GM10248 (cell line): ENCODE measurements at regions not wholly inside any gene's neighbourhood (a gene's known extent, or its start where the extent isn't known, plus 50 kb on each side); places are given as distances from the start of the nearest gene placed in this dataset.

Experiments used
- CTCF ChIA-PET: fragments of 300-600 bp; sonication (Branson Sonifier 250); formaldehyde crosslinking; extraction: SDS; loops from one replicate; lab custom pipeline; 2021; ENCODE audit warnings: antibody characterized with exemption; lab: Yijun Ruan, JAX
- POLR2A ChIA-PET: fragments of 350-650 bp; sonication (Branson Sonifier 250); formaldehyde crosslinking; extraction: SDS; loops from one replicate; lab custom pipeline; 2020; ENCODE audit warnings: antibody characterized with exemption; lab: Yijun Ruan, JAX
- DNase-seq: peaks from one replicate; pipeline ENCODE4 v3.0.0; 2012; ENCODE audit errors: extremely low spot score
- TF ChIP-seq, protein P1 (sequence below): IDR thresholded peaks from 2 replicates; pipeline ENCODE4 v1.5.1; 2012; ENCODE audit warnings: mild to moderate bottlenecking, low read depth; ENCODE audit errors: extremely low read depth, missing control alignments, control extremely low read depth

DNA sequence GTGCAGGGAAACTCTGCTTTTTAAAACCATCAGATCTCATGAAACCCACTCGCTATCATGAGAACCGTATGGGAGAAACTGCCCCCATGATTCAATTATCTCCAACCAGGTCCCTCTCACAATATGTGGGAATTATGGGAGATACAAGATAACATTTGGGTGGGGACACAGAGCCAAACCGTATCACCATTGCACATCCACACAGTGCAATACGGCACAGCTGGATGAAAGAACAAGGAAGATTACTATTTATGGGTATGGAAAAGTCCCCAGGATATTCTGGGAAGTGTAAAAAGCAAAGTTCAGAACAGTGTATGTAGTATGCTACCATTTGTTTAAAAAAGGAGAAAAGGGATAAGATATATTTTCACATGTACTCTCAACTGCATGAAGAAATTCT lies 290.1 kb downstream of the PIK3C3 start:
- TF ChIP-seq, protein P1, sequence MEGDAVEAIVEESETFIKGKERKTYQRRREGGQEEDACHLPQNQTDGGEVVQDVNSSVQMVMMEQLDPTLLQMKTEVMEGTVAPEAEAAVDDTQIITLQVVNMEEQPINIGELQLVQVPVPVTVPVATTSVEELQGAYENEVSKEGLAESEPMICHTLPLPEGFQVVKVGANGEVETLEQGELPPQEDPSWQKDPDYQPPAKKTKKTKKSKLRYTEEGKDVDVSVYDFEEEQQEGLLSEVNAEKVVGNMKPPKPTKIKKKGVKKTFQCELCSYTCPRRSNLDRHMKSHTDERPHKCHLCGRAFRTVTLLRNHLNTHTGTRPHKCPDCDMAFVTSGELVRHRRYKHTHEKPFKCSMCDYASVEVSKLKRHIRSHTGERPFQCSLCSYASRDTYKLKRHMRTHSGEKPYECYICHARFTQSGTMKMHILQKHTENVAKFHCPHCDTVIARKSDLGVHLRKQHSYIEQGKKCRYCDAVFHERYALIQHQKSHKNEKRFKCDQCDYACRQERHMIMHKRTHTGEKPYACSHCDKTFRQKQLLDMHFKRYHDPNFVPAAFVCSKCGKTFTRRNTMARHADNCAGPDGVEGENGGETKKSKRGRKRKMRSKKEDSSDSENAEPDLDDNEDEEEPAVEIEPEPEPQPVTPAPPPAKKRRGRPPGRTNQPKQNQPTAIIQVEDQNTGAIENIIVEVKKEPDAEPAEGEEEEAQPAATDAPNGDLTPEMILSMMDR = no peak
- CTCF ChIA-PET = interaction anchor here (1.2 kb wide), 1 partner anchor 15 kb away, joined by 3 read pairs; no protein-coding TSS in a partner anchor
- POLR2A ChIA-PET = no interaction called here
- DNase-seq = no peak

DNA sequence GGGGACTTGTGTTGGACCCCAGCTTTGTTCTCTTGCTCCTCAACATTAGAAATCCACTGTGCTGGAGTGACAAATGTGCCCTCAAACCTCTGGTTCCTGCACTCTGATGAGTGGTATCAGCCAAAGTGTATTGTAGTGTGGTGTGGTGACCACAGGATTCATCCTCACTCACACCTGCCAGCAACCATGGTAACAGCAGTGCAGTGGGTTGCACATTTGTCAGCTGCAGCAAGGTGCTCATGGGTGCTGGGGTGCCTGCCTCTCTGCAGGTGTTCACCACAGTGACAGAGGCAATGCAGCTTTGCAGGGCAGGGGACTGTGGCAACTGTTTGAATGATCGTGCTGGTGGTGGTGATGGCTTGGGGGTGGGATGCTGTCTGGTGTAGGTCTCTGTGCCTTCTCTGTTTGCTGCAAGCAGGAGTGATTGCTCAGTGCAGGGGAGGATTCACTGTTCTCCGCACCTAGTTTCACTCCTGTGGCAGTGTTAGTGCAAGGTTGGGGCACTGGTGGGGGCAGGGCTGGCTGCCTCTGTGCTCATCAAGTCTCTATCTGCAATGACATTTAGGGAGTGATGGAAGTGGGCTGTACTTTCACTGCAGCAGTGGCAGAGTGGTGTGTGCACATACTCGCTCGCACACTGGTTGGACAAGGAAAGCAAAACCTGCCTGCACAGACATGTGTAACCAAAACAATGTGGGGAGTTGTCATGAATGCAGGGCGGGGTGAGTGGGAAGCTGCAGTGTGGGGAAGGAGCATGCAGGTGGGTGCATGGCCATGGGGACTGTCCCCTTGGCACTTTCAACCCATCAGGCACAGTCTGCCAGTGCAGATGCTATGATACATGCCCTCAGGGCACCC lies 301.1 kb downstream of the PIK3C3 start:
- ChIA-PET POLR2A (no interaction called here), CTCF (no interaction called here)
- TF ChIP-seq, protein P1 = no peak
- DNase-seq = no peak

DNA sequence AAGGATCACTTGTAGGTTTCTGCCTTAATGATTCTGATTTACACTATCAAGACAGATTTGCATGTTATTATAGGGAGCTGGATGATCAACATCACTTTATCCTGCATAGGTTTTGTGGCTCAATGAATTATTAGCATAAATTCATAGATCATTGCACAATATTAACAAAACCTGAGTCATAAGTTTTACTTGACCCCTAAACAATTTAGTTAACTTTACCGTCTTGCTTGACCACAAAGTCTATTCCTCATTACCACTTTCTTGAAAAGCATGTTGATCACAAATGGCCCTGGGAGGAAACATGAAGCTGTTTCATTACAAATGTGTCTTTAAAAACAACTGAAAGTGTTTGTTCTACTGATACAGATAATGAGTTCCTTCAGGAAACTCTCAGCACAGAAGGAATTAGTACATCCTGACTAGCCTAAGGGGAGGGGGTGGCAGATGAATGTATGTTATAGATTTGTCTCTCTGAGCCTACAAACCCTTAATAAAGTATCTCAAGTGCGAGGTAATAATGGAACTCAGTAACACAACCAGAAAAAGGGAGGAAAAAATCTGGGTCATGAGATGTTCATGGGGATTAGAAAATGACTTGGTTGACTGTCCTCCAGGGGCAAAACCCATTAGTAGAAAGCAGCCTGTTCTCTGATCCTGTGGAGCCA lies 303.4 kb downstream of the PIK3C3 start:
- TF ChIP-seq, protein P1 = no peak
- DNase-seq = no peak
- ChIA-PET CTCF (no interaction called here), POLR2A (no interaction called here)

- CTCF ChIA-PET = no interaction called here
- POLR2A ChIA-PET = no interaction called here
- TF ChIP-seq, protein P1 = no peak
- DNase-seq = no peak
These were observed 306.7 kb downstream of the PIK3C3 start for GRCh38 chr18:42261731-42262130.

GRCh38 chr18:42264497-42264896 lies 309.5 kb downstream of the PIK3C3 start:
- DNase-seq = no peak
- TF ChIP-seq, protein P1 = no peak
- ChIA-PET POLR2A (no interaction called here), CTCF (no interaction called here)

- ChIA-PET POLR2A (no interaction called here), CTCF (interaction anchor here (1.5 kb wide), 1 partner anchor 154 kb away, joined by 4 read pairs; no protein-coding TSS in a partner anchor)
- TF ChIP-seq, protein P1 = no peak
- DNase-seq = no peak
These were observed 313.2 kb downstream of the PIK3C3 start for GRCh38 chr18:42268186-42268725.
